ENCODE measurements at regions not wholly inside any gene's neighbourhood (a gene's known extent, or its start where the extent isn't known, plus 50 kb on each side); places are given as distances from the start of the nearest gene placed in this dataset.

- TF ChIP-seq POLR2A (IDR thresholded peaks at IDR 0.05) = no peak
- no peak for TF ChIP-seq CTCF (IDR thresholded peaks at IDR 0.05)
Observed at GRCh38 chr11:15800111-15800800, 556.1 kb downstream of the SOX6 start.
